ENCODE measurements at regions not wholly inside any gene's neighbourhood (a gene's known extent, or its start where the extent isn't known, plus 50 kb on each side); places are given as distances from the start of the nearest gene placed in this dataset.

- no peak overlapping the region for H3K27ac ChIP-seq (ENCODE audit: extremely low read length, insufficient read depth, low read length)
- H3K4me3 ChIP-seq (replicated peaks in 1 of 3; ENCODE audit: insufficient read depth in 1 of 3, low read depth in 2 of 3, low read length in 3 of 3) = no peak overlapping the region
- no TSS peak for BruUV-seq (replicated peaks)
- ChIA-PET CTCF (ENCODE audit: low intra/inter-chr PET ratio, low total read pairs) (no interaction called here), POLR2A (no interaction called here)
- DNase-seq (ENCODE audit: low spot score) (no peak), FAIRE-seq (no peak), ATAC-seq (no peak)
- no peak overlapping the region for H3K4me2 ChIP-seq (ENCODE audit: low read depth, low read length)
- no peaks in the 10 kb centered on the region for H3K79me2 ChIP-seq (ENCODE audit: insufficient read depth, low read length)
- in situ Hi-C loops (cut with HindIII; ENCODE audit: extremely low pct_ligation_motif_present, low pct_unique_long_range_greater_than_20kb) = no loop called here
- no peaks in the 10 kb centered on the region for H4K20me1 ChIP-seq (ENCODE audit: insufficient read depth, low read length)
- H3K27me3 ChIP-seq (ENCODE audit: control insufficient read depth in 1 of 2, insufficient read depth in 2 of 2, low read length in 2 of 2) = no peaks in the 10 kb centered on the region
- H2AFZ ChIP-seq (ENCODE audit: low read length) = no peak overlapping the region
- no peaks in the 10 kb centered on the region for H3K36me3 ChIP-seq (replicated peaks in 1 of 2; ENCODE audit: control insufficient read depth in 1 of 2, insufficient read depth in 2 of 2, low read length in 2 of 2)
- no peaks in the 10 kb centered on the region for H3K4me1 ChIP-seq (ENCODE audit: insufficient read depth, low read length)
- no peak overlapping the region for H3K9ac ChIP-seq (ENCODE audit: insufficient read depth, low read depth, low read length)
- no peaks in the 10 kb centered on the region for H3K9me3 ChIP-seq (ENCODE audit: low read length)
- intact Hi-C loops (cut with micrococcal nuclease; ENCODE audit: unreplicated experiment) = no loop called here
- no peak for TF ChIP-seq BATF2 (CRISPR knock-in tag; IDR thresholded peaks at IDR 0.05)
- TF ChIP-seq ZNF232 (CRISPR knock-in tag; IDR thresholded peaks at IDR 0.05; ENCODE audit: borderline replicate concordance) = no peak
- no peak for TF ChIP-seq NFRKB (IDR thresholded peaks at IDR 0.05)
- TF ChIP-seq MXD1 (CRISPR knock-in tag; IDR thresholded peaks at IDR 0.05) = no peak
- TF ChIP-seq ZNF816 (CRISPR knock-in tag; IDR thresholded peaks at IDR 0.05; ENCODE audit: borderline replicate concordance) = no peak
- no peak for TF ChIP-seq MEIS1 (CRISPR knock-in tag; IDR thresholded peaks at IDR 0.05; ENCODE audit: borderline replicate concordance)
- no peak for TF ChIP-seq ZSCAN12 (CRISPR knock-in tag; IDR thresholded peaks at IDR 0.05)
- TF ChIP-seq ZNF12 (CRISPR knock-in tag; IDR thresholded peaks at IDR 0.05) = no peak
- no peak for TF ChIP-seq ZNF670 (CRISPR knock-in tag; IDR thresholded peaks at IDR 0.05; ENCODE audit: borderline replicate concordance)
These were observed 336.6 kb upstream of the SLITRK6 start for GRCh38 chr13:86135856-86136255.

- intact Hi-C loops (cut with micrococcal nuclease; ENCODE audit: unreplicated experiment) (no loop called here), in situ Hi-C loops (cut with HindIII; ENCODE audit: extremely low pct_ligation_motif_present, low pct_unique_long_range_greater_than_20kb) (no loop called here)
- FAIRE-seq = no peak
- TF ChIP-seq TOE1 (CRISPR knock-in tag; IDR thresholded peaks at IDR 0.05) (no peak), ZNF205 (CRISPR knock-in tag; IDR thresholded peaks at IDR 0.05) (no peak), FUBP1 (CRISPR knock-in tag; IDR thresholded peaks at IDR 0.05; ENCODE audit: borderline replicate concordance) (no peak), THAP7 (CRISPR knock-in tag; IDR thresholded peaks at IDR 0.05) (no peak), FOXJ3 (CRISPR knock-in tag; IDR thresholded peaks at IDR 0.05; ENCODE audit: borderline replicate concordance) (no peak), ZNF460 (CRISPR knock-in tag; IDR thresholded peaks at IDR 0.05; ENCODE audit: borderline replicate concordance) (no peak), PTBP1 (IDR thresholded peaks at IDR 0.05; ENCODE audit: low read depth, low read length, poor library complexity, severe bottlenecking) (no peak), ZNF136 (CRISPR knock-in tag; IDR thresholded peaks at IDR 0.05; ENCODE audit: low read depth) (no peak), ZNF546 (CRISPR knock-in tag; conservative IDR thresholded peaks at IDR 0.05) (no peak)
These were observed 322.7 kb upstream of the SLITRK6 start for GRCh38 chr13:86121881-86122280.

More at GRCh38 chr13:86121881-86122280, 322.7 kb upstream of the SLITRK6 start:
- BruUV-seq (replicated peaks) = no TSS peak
- no peak overlapping the region for H3K27ac ChIP-seq (ENCODE audit: extremely low read length, insufficient read depth, low read length)
- CTCF ChIA-PET (ENCODE audit: low intra/inter-chr PET ratio, low total read pairs) = no interaction called here
- no peaks in the 10 kb centered on the region for H4K20me1 ChIP-seq (ENCODE audit: insufficient read depth, low read length)
- 0% methylated on average over 3 of the region's 3 CpGs for WGBS (ENCODE audit: low lambda C conversion rate)
- H3K4me3 ChIP-seq (replicated peaks in 1 of 3; ENCODE audit: insufficient read depth in 1 of 3, low read depth in 2 of 3, low read length in 3 of 3) = no peak overlapping the region
- H3K9ac ChIP-seq (ENCODE audit: insufficient read depth, low read depth, low read length) = no peak overlapping the region
- H2AFZ ChIP-seq (ENCODE audit: low read length) = no peak overlapping the region
- no peaks in the 10 kb centered on the region for H3K36me3 ChIP-seq (replicated peaks in 1 of 2; ENCODE audit: control insufficient read depth in 1 of 2, insufficient read depth in 2 of 2, low read length in 2 of 2)
- H3K4me1 ChIP-seq (ENCODE audit: insufficient read depth, low read length) = no peaks in the 10 kb centered on the region
- H3K27me3 ChIP-seq (ENCODE audit: control insufficient read depth in 1 of 2, insufficient read depth in 2 of 2, low read length in 2 of 2) = no peaks in the 10 kb centered on the region
- no peaks in the 10 kb centered on the region for H3K9me3 ChIP-seq (ENCODE audit: low read length)
- no peaks in the 10 kb centered on the region for H3K79me2 ChIP-seq (ENCODE audit: insufficient read depth, low read length)
- POLR2A ChIA-PET = no interaction called here
- ATAC-seq (no peak), DNase-seq (ENCODE audit: low spot score) (no peak)
- no peak overlapping the region for H3K4me2 ChIP-seq (ENCODE audit: low read depth, low read length)

Data from HepG2 (cell line).